ENCODE measurements at regions not wholly inside any gene's neighbourhood (a gene's known extent, or its start where the extent isn't known, plus 50 kb on each side); places are given as distances from the start of the nearest gene placed in this dataset.

DNA sequence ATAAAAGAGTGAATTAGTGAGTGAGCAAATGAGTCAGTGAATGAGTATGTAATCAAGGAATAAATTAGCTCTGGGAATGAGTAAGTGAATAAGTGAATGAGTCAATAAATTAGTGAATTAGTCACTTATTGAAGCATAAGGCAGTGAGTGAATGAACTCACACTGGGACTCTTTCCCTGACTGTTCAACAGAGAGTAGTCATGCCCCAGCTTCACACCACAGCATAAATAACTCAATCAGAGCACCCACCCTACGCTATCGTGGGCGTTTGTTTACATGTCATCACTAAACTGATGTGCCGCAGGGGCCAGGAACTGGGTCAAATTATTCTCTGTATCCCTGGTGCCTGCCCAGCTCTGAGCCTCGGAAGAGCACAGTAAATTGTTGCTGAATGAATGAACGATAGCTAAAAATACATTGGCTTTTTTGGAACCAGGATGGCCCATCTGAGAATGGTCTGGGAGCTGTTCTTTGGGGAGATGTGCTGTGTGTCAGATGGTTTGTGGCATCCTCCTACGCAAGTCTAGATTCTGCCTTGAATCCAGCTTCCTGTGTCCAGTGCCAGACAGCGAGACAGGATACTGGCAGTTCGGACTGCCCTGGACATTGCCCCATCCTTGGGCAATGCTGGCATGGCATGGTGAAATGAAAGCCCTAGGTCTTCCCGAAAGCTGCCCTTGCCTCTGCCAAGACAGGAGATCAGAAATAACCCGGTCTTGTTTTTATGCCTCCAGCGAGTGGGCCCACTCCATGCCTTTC lies 98.0 kb upstream of the RTL1 start:
- no peak overlapping the region for H3K27ac ChIP-seq
- no peak for TF ChIP-seq ZFX (IDR thresholded peaks at IDR 0.05; ENCODE audit: borderline replicate concordance)

DNA sequence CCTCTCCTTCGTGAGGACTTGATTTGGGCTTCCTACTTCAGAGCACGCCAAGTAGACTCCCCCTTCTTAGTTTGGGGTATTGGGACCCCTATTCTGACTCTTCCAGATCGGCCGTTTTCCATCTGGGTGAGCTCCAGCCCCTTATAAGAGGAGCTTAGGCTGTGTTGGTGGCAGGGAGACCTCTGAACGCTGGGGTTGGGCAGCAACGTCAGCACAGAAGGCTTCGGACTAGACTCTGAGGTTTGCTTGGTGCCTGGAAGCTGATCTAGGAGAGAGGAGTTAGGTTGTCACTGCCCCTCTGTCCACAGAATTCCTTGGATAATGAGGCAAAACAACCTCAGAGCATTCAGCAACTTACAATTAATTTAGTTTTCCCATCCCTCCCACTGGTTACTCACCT lies 99.2 kb upstream of the RTL1 start:
- no peak overlapping the region for H3K27ac ChIP-seq
- TF ChIP-seq CTCF (IDR thresholded peaks at IDR 0.05) (no peak), ZFX (IDR thresholded peaks at IDR 0.05; ENCODE audit: borderline replicate concordance) (no peak)

DNA sequence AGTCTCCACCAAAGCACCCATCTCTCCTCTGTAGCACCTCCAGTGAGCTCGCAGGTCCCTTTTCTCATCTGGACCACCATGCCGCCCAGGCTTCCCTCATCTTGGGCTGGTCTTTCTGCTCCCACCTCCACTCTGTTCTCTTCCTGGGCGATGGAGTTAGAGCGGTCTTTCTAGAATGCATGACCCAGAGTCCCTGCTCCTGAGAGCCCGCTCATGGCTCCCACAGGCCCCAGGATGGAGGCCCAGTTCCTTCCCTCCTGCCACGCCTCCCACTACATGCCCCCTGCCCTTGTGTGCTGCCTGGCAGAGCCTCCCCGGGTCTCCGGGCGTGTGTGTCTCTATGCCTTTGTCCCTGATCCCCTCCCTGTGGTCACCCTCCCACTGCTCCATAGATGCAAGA lies 100.7 kb upstream of the RTL1 start:
- TF ChIP-seq CTCF (IDR thresholded peaks at IDR 0.05) (no peak), ZFX (IDR thresholded peaks at IDR 0.05; ENCODE audit: borderline replicate concordance) (no peak)
- no peak overlapping the region for H3K27ac ChIP-seq

DNA sequence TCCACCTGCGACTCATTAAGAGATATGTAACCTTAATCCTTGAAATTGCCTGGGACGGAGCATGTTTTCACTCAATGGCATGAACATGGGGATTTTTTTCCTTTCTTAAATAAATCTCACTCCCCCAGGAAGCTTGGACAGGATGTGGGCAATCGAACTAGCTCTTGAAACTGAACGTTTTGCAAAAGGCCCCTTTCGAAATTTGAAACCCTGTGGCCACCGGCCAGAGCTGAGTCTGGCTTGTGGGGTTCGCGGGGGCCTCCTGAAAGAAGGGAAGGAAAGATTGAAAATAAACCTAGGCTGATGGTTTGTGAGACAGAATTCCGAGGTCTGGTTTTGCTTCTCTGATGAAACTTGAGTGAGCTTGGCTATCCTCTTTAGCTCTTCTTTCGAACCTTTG lies 101.4 kb upstream of the RTL1 start:
- TF ChIP-seq ZFX (IDR thresholded peaks at IDR 0.05; ENCODE audit: borderline replicate concordance): no peak
- TF ChIP-seq CTCF (IDR thresholded peaks at IDR 0.05): no peak
- no peak overlapping the region for H3K27ac ChIP-seq

GRCh38 chr14:101005447-101005846 lies 101.9 kb upstream of the RTL1 start:
- TF ChIP-seq ZFX (IDR thresholded peaks at IDR 0.05; ENCODE audit: borderline replicate concordance) (no peak), CTCF (IDR thresholded peaks at IDR 0.05) (no peak)
- H3K27ac ChIP-seq: no peak overlapping the region

GRCh38 chr14:101006008-101006407 lies 102.5 kb upstream of the RTL1 start:
- TF ChIP-seq CTCF (IDR thresholded peaks at IDR 0.05) (no peak), ZFX (IDR thresholded peaks at IDR 0.05; ENCODE audit: borderline replicate concordance) (no peak)
- no peak overlapping the region for H3K27ac ChIP-seq

GRCh38 chr14:101007004-101007614 lies 103.6 kb upstream of the RTL1 start:
- H3K27ac ChIP-seq: no peak overlapping the region
- no peak for TF ChIP-seq CTCF (IDR thresholded peaks at IDR 0.05)
- TF ChIP-seq ZFX (IDR thresholded peaks at IDR 0.05; ENCODE audit: borderline replicate concordance): no peak

Data from 22Rv1 (cell line).